Esophagus squamous epithelium (tissue), 5 donors: ENCODE measurements at regions not wholly inside any gene's neighbourhood (a gene's known extent, or its start where the extent isn't known, plus 50 kb on each side); places are given as distances from the start of the nearest gene placed in this dataset.

Source experiments
- DNase-seq: peaks from one replicate; lab custom pipeline; 2025; lab: John Stamatoyannopoulos, UW
- H3K27ac ChIP-seq, 4 donors: fragments of 200-600 bp; sonication (generic); one replicate each; pipeline ENCODE4 v1.5.1; 2016 to 2019; ENCODE audit warnings: mild to moderate bottlenecking in 1 of 4
- H3K27me3 ChIP-seq, 4 donors: fragments of 200-600 bp; sonication (generic); 1 replicate in 3 of 4; 2 replicates in 1 of 4; pipeline versions ENCODE4 v1.5.1 to v1.6.0; 2017 to 2021; ENCODE audit warnings: antibody characterized with exemption in 1 of 4
- H3K36me3 ChIP-seq, 3 donors: fragments of 200-600 bp; sonication (generic); one replicate each; pipeline ENCODE4 v1.5.1; 2016 to 2019
- H3K4me1 ChIP-seq, 3 donors: fragments of 200-600 bp; sonication (generic); one replicate each; pipeline ENCODE4 v1.5.1; 2017 to 2019
- H3K4me3 ChIP-seq, 4 donors: fragments of 200-600 bp; sonication (generic); 1 replicate in 3 of 4; 2 replicates in 1 of 4; pipeline ENCODE4 v1.5.1; 2016 to 2019; ENCODE audit warnings: mild to moderate bottlenecking in 2 of 4, moderate library complexity in 1 of 4
- H3K9me3 ChIP-seq, 3 donors: fragments of 200-600 bp; sonication (generic); one replicate each; pipeline ENCODE4 v1.5.1; 2016 to 2019
- CTCF ChIP-seq, 6 experiments: fragments of 450-650 bp in 4 of 6; fragments of 200-600 bp in 2 of 6; sonication (generic) in 2 of 6; IDR thresholded peaks; one replicate each; pipeline ENCODE4 v1.5.1; 2016 to 2019; ENCODE audit warnings: antibody characterized with exemption in 6 of 6, mild to moderate bottlenecking in 4 of 6, moderate library complexity in 4 of 6
- POLR2A ChIP-seq, 4 donors: fragments of 450-650 bp; IDR thresholded peaks; one replicate each; pipeline ENCODE4 v1.6.1; 2017; ENCODE audit warnings: antibody characterized with exemption in 4 of 4, mild to moderate bottlenecking in 4 of 4, moderate library complexity in 3 of 4
- WGBS, 2 donors: methylation state at CpG; one replicate each; pipeline ENCODE4 v1.1.5; 2018; 5-methylcytosine and 5-hydroxymethylcytosine counted together
- intact Hi-C: fragments of 100-400 bp; cut with DNase I; formaldehyde crosslinking; loops from one replicate; pipeline ENCODE4 v1.15.0; 2022
- donor health status: DM: yes; HTN: yes; CAD: no.

- H3K4me3 ChIP-seq, result no peak overlapping the region
- H3K4me1 ChIP-seq, result peaks cover 0 to 48% (median 17%) of the 10 kb centered on the region in 3 donors
- no peak for DNase-seq
- H3K27ac ChIP-seq, result peak overlapping the region in 3 of 4 donors; percentile 38 to 63 (median 54)
- intact Hi-C loops, result no loop called here
- no peak for TF ChIP-seq CTCF (IDR thresholded peaks at IDR 0.05)
- TF ChIP-seq POLR2A (IDR thresholded peaks at IDR 0.05), result no peak
- no peaks in the 10 kb centered on the region for H3K27me3 ChIP-seq
- WGBS, 2 donors, result 44 to 47% methylated on average over 6 to 8 of the region's 9 CpGs
- no peaks in the 10 kb centered on the region for H3K36me3 ChIP-seq
- H3K9me3 ChIP-seq, result no peaks in the 10 kb centered on the region
Observed at GRCh38 chr3:72245183-72245811, 460.3 kb upstream of the PROK2 start.

GRCh38 chr3:72244396-72244795 lies 459.4 kb upstream of the PROK2 start:
- Histone ChIP-seq H3K27me3 (no peaks in the 10 kb centered on the region), H3K36me3 (no peaks in the 10 kb centered on the region), H3K4me1 (peaks cover 0 to 48% (median 17%) of the 10 kb centered on the region in 3 donors), H3K4me3 (no peak overlapping the region), H3K27ac (peak overlapping the region in 3 of 4 donors; percentile 38 to 63 (median 54)), H3K9me3 (no peaks in the 10 kb centered on the region)
- 68 to 78% methylated on average over 4 of the region's 5 CpGs for WGBS, 2 donors
- intact Hi-C loops, result no loop called here
- no peak for DNase-seq
- no peak for TF ChIP-seq POLR2A (IDR thresholded peaks at IDR 0.05)
- no peak for TF ChIP-seq CTCF (IDR thresholded peaks at IDR 0.05)

DNA sequence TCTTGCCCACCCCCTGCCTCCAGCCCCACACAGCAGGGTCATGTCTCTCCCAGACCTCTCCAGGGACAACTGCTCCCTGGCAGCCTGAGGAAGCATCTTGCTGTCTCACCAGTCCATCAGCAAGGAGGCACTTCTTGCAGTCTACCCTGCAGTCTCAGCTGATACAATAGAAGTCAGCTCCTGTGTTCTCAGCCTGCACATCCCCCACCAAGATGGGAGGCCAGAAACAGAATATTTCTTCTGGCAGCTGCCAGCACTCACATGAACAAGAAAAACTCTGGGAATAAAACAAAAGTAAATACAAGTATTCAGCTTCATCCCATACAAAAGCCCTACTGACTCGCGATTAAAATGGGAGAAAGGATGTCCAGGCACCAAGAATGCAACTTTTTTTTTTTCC lies 457.4 kb upstream of the PROK2 start:
- DNase-seq, result no peak
- Histone ChIP-seq H3K27me3 (no peaks in the 10 kb centered on the region), H3K9me3 (no peaks in the 10 kb centered on the region), H3K4me3 (no peak overlapping the region), H3K27ac (no peak overlapping the region), H3K4me1 (peaks cover 0 to 49% (median 12%) of the 10 kb centered on the region in 3 donors), H3K36me3 (no peaks in the 10 kb centered on the region)
- 69 to 81% methylated on average over 2 of the region's 2 CpGs for WGBS, 2 donors
- no peak for TF ChIP-seq CTCF (IDR thresholded peaks at IDR 0.05)
- no peak for TF ChIP-seq POLR2A (IDR thresholded peaks at IDR 0.05)
- intact Hi-C loops, result no loop called here

DNA sequence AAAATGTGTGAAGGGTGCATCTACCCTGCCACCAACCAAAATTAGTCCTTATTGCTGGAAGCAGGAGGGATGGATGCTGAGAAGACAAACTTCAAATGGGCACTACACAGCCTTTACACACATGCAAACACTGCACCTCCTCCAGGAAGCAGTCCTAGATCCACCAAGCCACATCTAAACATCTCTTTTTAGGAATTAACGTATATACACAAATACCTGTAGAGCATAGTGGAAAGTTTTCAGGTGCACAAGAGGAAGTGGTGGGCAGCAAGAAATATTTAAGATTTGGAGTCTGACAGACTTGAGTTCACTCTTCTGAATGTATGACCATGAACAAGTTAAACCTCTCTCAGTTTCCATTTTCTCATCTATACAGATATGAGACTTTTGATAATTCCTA lies 456.6 kb upstream of the PROK2 start:
- WGBS, 2 donors, result 92 to 100% methylated on average over 1 of the region's 1 CpG
- Histone ChIP-seq H3K27me3 (no peaks in the 10 kb centered on the region), H3K9me3 (no peaks in the 10 kb centered on the region), H3K4me1 (peaks cover 0 to 41% (median 12%) of the 10 kb centered on the region in 3 donors), H3K36me3 (no peaks in the 10 kb centered on the region), H3K4me3 (no peak overlapping the region), H3K27ac (no peak overlapping the region)
- no peak for TF ChIP-seq POLR2A (IDR thresholded peaks at IDR 0.05)
- TF ChIP-seq CTCF (IDR thresholded peaks at IDR 0.05), result no peak
- DNase-seq, result no peak
- intact Hi-C loops, result no loop called here

- TF ChIP-seq POLR2A (IDR thresholded peaks at IDR 0.05), result no peak
- Histone ChIP-seq H3K4me3 (no peak overlapping the region), H3K4me1 (peaks cover 0 to 31% (median 9%) of the 10 kb centered on the region in 3 donors), H3K9me3 (no peaks in the 10 kb centered on the region), H3K36me3 (no peaks in the 10 kb centered on the region), H3K27ac (no peak overlapping the region), H3K27me3 (no peaks in the 10 kb centered on the region)
- intact Hi-C loops, result no loop called here
- no peak for DNase-seq
- WGBS, 2 donors, result 71 to 83% methylated on average over 4 of the region's 4 CpGs
Observed at GRCh38 chr3:72240531-72240930, 455.6 kb upstream of the PROK2 start.
